ENCODE measurements at regions not wholly inside any gene's neighbourhood (a gene's known extent, or its start where the extent isn't known, plus 50 kb on each side); places are given as distances from the start of the nearest gene placed in this dataset.

DNA sequence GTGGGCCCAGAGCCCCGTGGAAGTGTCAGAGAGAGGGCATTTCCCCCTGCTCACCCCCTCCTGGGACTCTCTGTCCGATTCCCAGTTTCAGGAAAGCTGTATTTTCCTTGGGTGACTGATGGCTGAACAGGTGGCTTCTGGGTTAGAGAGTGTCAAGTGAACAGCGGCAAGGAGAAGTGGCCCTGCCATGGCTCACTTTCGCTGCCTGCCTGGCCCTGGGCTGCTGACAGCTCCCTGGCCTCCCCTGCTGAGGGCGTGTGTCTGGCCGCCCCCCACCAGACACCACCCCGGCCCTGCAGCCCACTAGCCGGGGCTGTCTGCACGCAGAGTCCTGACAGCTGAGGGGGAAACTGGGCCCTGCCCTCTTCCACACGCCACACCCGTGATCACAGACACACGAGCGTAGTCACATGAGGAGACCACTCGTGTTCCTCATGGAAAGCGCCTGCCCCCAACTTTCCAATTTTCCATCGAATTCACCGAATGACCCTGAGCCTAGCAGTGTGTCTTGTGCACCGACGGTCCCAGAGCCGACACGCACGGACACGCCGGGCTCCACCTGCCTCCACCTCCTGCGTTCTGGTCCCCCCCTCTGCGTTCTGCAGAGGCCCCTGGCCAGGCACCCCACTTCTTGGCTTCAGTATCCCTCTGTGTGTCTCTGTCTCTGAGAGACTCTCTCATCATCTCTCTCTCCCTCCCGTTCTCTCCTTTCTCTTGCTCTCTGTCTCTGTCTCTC is 60.6 kb upstream of the CASZ1 start:
- H3K4me1 Mint-ChIP-seq = peaks cover 3% of the 10 kb centered on the region
- no peak overlapping the region for H3K4me3 Mint-ChIP-seq
- H3K4me1 ChIP-seq (ENCODE audit: control insufficient read depth, insufficient read depth, low read length) = no peaks in the 10 kb centered on the region
- no peak overlapping the region for H3K27ac Mint-ChIP-seq
- H3K9me3 Mint-ChIP-seq = peaks cover 5% of the 10 kb centered on the region
- H3K27ac ChIP-seq (ENCODE audit: low read depth, low read length) = no peak overlapping the region
- H3K36me3 Mint-ChIP-seq (ENCODE audit: low read depth) = no peaks in the 10 kb centered on the region
- no peaks in the 10 kb centered on the region for H3K27me3 ChIP-seq (ENCODE audit: control insufficient read depth, insufficient read depth, low read length, poor library complexity, severe bottlenecking)
- 84 to 89% methylated on average over 21 to 27 of the region's 27 CpGs for WGBS, 2 experiments (ENCODE audit: insufficient coverage in 1 of 2, insufficient read length in 1 of 2)
- no peaks in the 10 kb centered on the region for H3K36me3 ChIP-seq (ENCODE audit: control insufficient read depth, insufficient read depth, low read length)
- no peaks in the 10 kb centered on the region for H3K9me3 ChIP-seq (ENCODE audit: control insufficient read depth, low read length)
- no peak for DNase-seq
- no peak overlapping the region for H3K4me3 ChIP-seq (ENCODE audit: low read length)
- peaks cover 17% of the 10 kb centered on the region for H3K27me3 Mint-ChIP-seq (ENCODE audit: insufficient read depth)
- H3K9ac ChIP-seq (ENCODE audit: extremely low read depth, low read length, poor library complexity, severe bottlenecking) = no peak overlapping the region
- TF ChIP-seq CTCF (conservative IDR thresholded peaks at IDR 0.05) = no peak

- WGBS, 2 experiments (ENCODE audit: insufficient coverage in 1 of 2, insufficient read length in 1 of 2) = 88 to 89% methylated on average over 8 to 11 of the region's 11 CpGs
- no peak for DNase-seq
- H3K27me3 Mint-ChIP-seq (ENCODE audit: insufficient read depth) = peaks cover 18% of the 10 kb centered on the region
These were observed 61.2 kb upstream of the CASZ1 start for GRCh38 chr1:10857687-10858086.

DNA sequence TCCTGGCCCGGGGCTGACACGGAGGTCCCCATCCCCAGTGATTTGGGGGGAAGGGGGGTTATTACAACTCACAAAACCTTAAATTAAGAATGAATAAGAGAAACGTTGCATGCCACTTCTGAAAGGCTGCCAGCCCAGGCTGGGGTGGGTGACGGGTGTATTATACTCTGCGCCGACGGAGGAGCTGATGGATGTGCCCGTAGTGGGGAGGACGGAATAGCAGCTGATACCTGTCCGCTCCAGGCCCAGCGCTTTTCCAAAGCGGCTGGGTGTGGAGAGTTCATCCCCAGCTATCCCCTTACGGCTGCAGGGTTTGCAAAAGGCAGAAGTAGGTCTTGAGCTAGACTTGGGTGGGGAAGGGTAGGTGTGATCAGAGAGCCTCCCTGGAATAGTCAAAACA is 63.8 kb upstream of the CASZ1 start:
- no peak overlapping the region for H3K27ac ChIP-seq (ENCODE audit: low read depth, low read length)
- WGBS, 2 experiments (ENCODE audit: insufficient coverage in 1 of 2, insufficient read length in 1 of 2) = 80 to 89% methylated on average over 10 to 13 of the region's 13 CpGs
- Mint-ChIP-seq H3K4me3 (no peak overlapping the region), H3K36me3 (ENCODE audit: low read depth) (no peaks in the 10 kb centered on the region), H3K9me3 (peaks cover 2% of the 10 kb centered on the region), H3K4me1 (peaks cover 5% of the 10 kb centered on the region), H3K27me3 (ENCODE audit: insufficient read depth) (peaks cover 38% of the 10 kb centered on the region), H3K27ac (no peak overlapping the region)
- H3K9ac ChIP-seq (ENCODE audit: extremely low read depth, low read length, poor library complexity, severe bottlenecking) = no peak overlapping the region
- peaks cover 23% of the 10 kb centered on the region for H3K27me3 ChIP-seq (ENCODE audit: control insufficient read depth, insufficient read depth, low read length, poor library complexity, severe bottlenecking)
- H3K4me1 ChIP-seq (ENCODE audit: control insufficient read depth, insufficient read depth, low read length) = no peaks in the 10 kb centered on the region
- DNase-seq = no peak
- no peaks in the 10 kb centered on the region for H3K9me3 ChIP-seq (ENCODE audit: control insufficient read depth, low read length)
- no peak for TF ChIP-seq CTCF (conservative IDR thresholded peaks at IDR 0.05)
- H3K4me3 ChIP-seq (ENCODE audit: low read length) = no peak overlapping the region
- H3K36me3 ChIP-seq (ENCODE audit: control insufficient read depth, insufficient read depth, low read length) = no peaks in the 10 kb centered on the region

More at GRCh38 chr1:10857687-10858086, 61.2 kb upstream of the CASZ1 start:
- no peak for TF ChIP-seq CTCF (conservative IDR thresholded peaks at IDR 0.05)
- no peaks in the 10 kb centered on the region for H3K36me3 Mint-ChIP-seq (ENCODE audit: low read depth)
- Histone ChIP-seq H3K27me3 (ENCODE audit: control insufficient read depth, insufficient read depth, low read length, poor library complexity, severe bottlenecking) (no peaks in the 10 kb centered on the region), H3K9me3 (ENCODE audit: control insufficient read depth, low read length) (no peaks in the 10 kb centered on the region), H3K27ac (ENCODE audit: low read depth, low read length) (no peak overlapping the region), H3K9ac (ENCODE audit: extremely low read depth, low read length, poor library complexity, severe bottlenecking) (no peak overlapping the region), H3K36me3 (ENCODE audit: control insufficient read depth, insufficient read depth, low read length) (no peaks in the 10 kb centered on the region), H3K4me3 (ENCODE audit: low read length) (no peak overlapping the region), H3K4me1 (ENCODE audit: control insufficient read depth, insufficient read depth, low read length) (no peaks in the 10 kb centered on the region)
- H3K4me1 Mint-ChIP-seq = peaks cover 3% of the 10 kb centered on the region
- no peak overlapping the region for H3K4me3 Mint-ChIP-seq
- no peak overlapping the region for H3K27ac Mint-ChIP-seq
- peaks cover 5% of the 10 kb centered on the region for H3K9me3 Mint-ChIP-seq

All from endodermal cell (in vitro differentiated cells).